ENCODE measurements at regions not wholly inside any gene's neighbourhood (a gene's known extent, or its start where the extent isn't known, plus 50 kb on each side); places are given as distances from the start of the nearest gene placed in this dataset.

GRCh38 chr17:36749493-36749892, 148.1 kb downstream of the MRM1 start:
- Mint-ChIP-seq H3K4me3 (no peak overlapping the region), H3K27me3 (peaks cover 31% of the 10 kb centered on the region), H3K27ac (no peak overlapping the region), H3K9me3 (ENCODE audit: insufficient read depth) (no peaks in the 10 kb centered on the region), H3K4me1 (no peaks in the 10 kb centered on the region)
- Histone ChIP-seq H3K27me3 (replicated peaks in 1 of 4; ENCODE audit: control extremely low read depth in 1 of 4, control insufficient read depth in 3 of 4, insufficient read depth in 4 of 4, low read length in 3 of 4) (peaks cover 0 to 2% (median 0%) of the 10 kb centered on the region in 4 experiments), H3K27ac (ENCODE audit: low read length in 2 of 2) (no peak overlapping the region), H3K4me1 (ENCODE audit: control insufficient read depth in 2 of 2, insufficient read depth in 2 of 2, low read length in 2 of 2) (no peaks in the 10 kb centered on the region), H3K4me3 (ENCODE audit: control extremely low read depth in 1 of 5, extremely low read depth in 1 of 5, insufficient read depth in 1 of 5, low read depth in 2 of 5, low read length in 4 of 5) (no peak overlapping the region), H2AFZ (ENCODE audit: insufficient read depth, low read depth, low read length, poor library complexity, severe bottlenecking) (no peak overlapping the region), H3K79me2 (ENCODE audit: control insufficient read depth, insufficient read depth, low read length) (no peaks in the 10 kb centered on the region), H4K20me1 (ENCODE audit: control insufficient read depth, insufficient read depth, low read length, poor library complexity, severe bottlenecking) (no peaks in the 10 kb centered on the region), H3K9ac (ENCODE audit: low read length) (no peak overlapping the region), H3K4me2 (replicated peaks; ENCODE audit: low read depth, low read length, poor library complexity, severe bottlenecking) (no peak overlapping the region), H3K36me3 (replicated peaks in 1 of 2; ENCODE audit: control extremely low read depth in 1 of 2, control insufficient read depth in 1 of 2, extremely low read depth in 1 of 2, insufficient read depth in 2 of 2, low read length in 1 of 2) (no peaks in the 10 kb centered on the region), H3K9me3 (ENCODE audit: control extremely low read depth in 1 of 3, control insufficient read depth in 2 of 3, insufficient read depth in 1 of 3, low read length in 2 of 3) (peaks cover 0 to 3% (median 0%) of the 10 kb centered on the region in 3 donors)
- 95% methylated on average over 13 of the region's 17 CpGs for WGBS (ENCODE audit: insufficient coverage)
- ChIA-PET POLR2A (no interaction called here), CTCF (no interaction called here)
- intact Hi-C loops (cut with micrococcal nuclease): no loop called here
- ATAC-seq (ENCODE audit: low read depth) (no peak), DNase-seq (no peak)
- TF ChIP-seq EZH2 (IDR thresholded peaks at IDR 0.05; ENCODE audit: borderline replicate concordance, insufficient read depth, low read depth, low read length, poor library complexity, severe bottlenecking) (no peak), CTCF (IDR thresholded peaks at IDR 0.05) (no peak)

- Mint-ChIP-seq H3K9me3 (ENCODE audit: insufficient read depth) (no peaks in the 10 kb centered on the region), H3K4me1 (no peaks in the 10 kb centered on the region), H3K27me3 (peaks cover 35% of the 10 kb centered on the region), H3K27ac (no peak overlapping the region), H3K4me3 (no peak overlapping the region)
- no peaks in the 10 kb centered on the region for H3K4me1 ChIP-seq (ENCODE audit: control insufficient read depth in 2 of 2, insufficient read depth in 2 of 2, low read length in 2 of 2)
- H3K27ac ChIP-seq (ENCODE audit: low read length in 2 of 2): no peak overlapping the region
- ChIA-PET POLR2A (no interaction called here), CTCF (no interaction called here)
- no peak overlapping the region for H3K9ac ChIP-seq (ENCODE audit: low read length)
- no peak overlapping the region for H2AFZ ChIP-seq (ENCODE audit: insufficient read depth, low read depth, low read length, poor library complexity, severe bottlenecking)
- TF ChIP-seq CTCF (IDR thresholded peaks at IDR 0.05) (no peak), EZH2 (IDR thresholded peaks at IDR 0.05; ENCODE audit: borderline replicate concordance, insufficient read depth, low read depth, low read length, poor library complexity, severe bottlenecking) (no peak)
- 90% methylated on average over 8 of the region's 10 CpGs for WGBS (ENCODE audit: insufficient coverage)
- no peak for ATAC-seq (ENCODE audit: low read depth)
- no peak for DNase-seq
- no peaks in the 10 kb centered on the region for H3K36me3 ChIP-seq (replicated peaks in 1 of 2; ENCODE audit: control extremely low read depth in 1 of 2, control insufficient read depth in 1 of 2, extremely low read depth in 1 of 2, insufficient read depth in 2 of 2, low read length in 1 of 2)
- no peaks in the 10 kb centered on the region for H3K79me2 ChIP-seq (ENCODE audit: control insufficient read depth, insufficient read depth, low read length)
- intact Hi-C loops (cut with micrococcal nuclease): no loop called here
- H3K4me2 ChIP-seq (replicated peaks; ENCODE audit: low read depth, low read length, poor library complexity, severe bottlenecking): no peak overlapping the region
- H4K20me1 ChIP-seq (ENCODE audit: control insufficient read depth, insufficient read depth, low read length, poor library complexity, severe bottlenecking): no peaks in the 10 kb centered on the region
- H3K9me3 ChIP-seq (ENCODE audit: control extremely low read depth in 1 of 3, control insufficient read depth in 2 of 3, insufficient read depth in 1 of 3, low read length in 2 of 3): peaks cover 0 to 3% (median 0%) of the 10 kb centered on the region in 3 donors
- no peak overlapping the region for H3K4me3 ChIP-seq (ENCODE audit: control extremely low read depth in 1 of 5, extremely low read depth in 1 of 5, insufficient read depth in 1 of 5, low read depth in 2 of 5, low read length in 4 of 5)
- peaks cover 0 to 2% (median 0%) of the 10 kb centered on the region in 4 experiments for H3K27me3 ChIP-seq (replicated peaks in 1 of 4; ENCODE audit: control extremely low read depth in 1 of 4, control insufficient read depth in 3 of 4, insufficient read depth in 4 of 4, low read length in 3 of 4)
These were observed 149.0 kb downstream of the MRM1 start for GRCh38 chr17:36750316-36750885.

All from B cell (primary cell).